ENCODE measurements at regions not wholly inside any gene's neighbourhood (a gene's known extent, or its start where the extent isn't known, plus 50 kb on each side); places are given as distances from the start of the nearest gene placed in this dataset.

GRCh38 chr17:69936996-69937395, 138.0 kb upstream of the KCNJ16 start:
- ChIA-PET CTCF (interaction anchor here (0.5 kb wide), 1 partner anchor 368 kb away, joined by 3 read pairs; no protein-coding TSS in a partner anchor), POLR2A (no interaction called here)
- no peak for TF ChIP-seq CTCF (IDR thresholded peaks at IDR 0.05; ENCODE audit: insufficient read depth, low read length, missing control alignments)
- DNase-seq (ENCODE audit: low read depth, low spot score) = no peak
- no peak overlapping the region for H3K4me3 ChIP-seq (ENCODE audit: low read depth, low read length)

GRCh38 chr17:69943058-69943457, 132.0 kb upstream of the KCNJ16 start:
- ChIA-PET POLR2A (no interaction called here), CTCF (interaction anchor here (0.6 to 1.9 kb wide), 2 partner anchors 256 to 334 kb away, joined by 3 to 5 read pairs; no protein-coding TSS in a partner anchor)
- no peak overlapping the region for H3K4me3 ChIP-seq (ENCODE audit: low read depth, low read length)
- DNase-seq (ENCODE audit: low read depth, low spot score) = no peak
- no peak for TF ChIP-seq CTCF (IDR thresholded peaks at IDR 0.05; ENCODE audit: insufficient read depth, low read length, missing control alignments)

GRCh38 chr17:69944406-69944805, 130.6 kb upstream of the KCNJ16 start:
- DNase-seq (ENCODE audit: low read depth, low spot score) = no peak

GRCh38 chr17:69945698-69946185, 129.3 kb upstream of the KCNJ16 start:
- no peak for DNase-seq (ENCODE audit: low read depth, low spot score)
- no peak overlapping the region for H3K4me3 ChIP-seq (ENCODE audit: low read depth, low read length)
- ChIA-PET POLR2A (interaction anchor here (0.6 kb wide), 1 partner anchor 307 kb away, joined by 3 read pairs; no protein-coding TSS in a partner anchor), CTCF (no interaction called here)
- no peak for TF ChIP-seq CTCF (IDR thresholded peaks at IDR 0.05; ENCODE audit: insufficient read depth, low read length, missing control alignments)

More at GRCh38 chr17:69944406-69944805, 130.6 kb upstream of the KCNJ16 start:
- no peak for TF ChIP-seq CTCF (IDR thresholded peaks at IDR 0.05; ENCODE audit: insufficient read depth, low read length, missing control alignments)
- ChIA-PET CTCF (interaction anchor here (1.9 kb wide), 1 partner anchor 335 kb away, joined by 5 read pairs; no protein-coding TSS in a partner anchor), POLR2A (no interaction called here)
- H3K4me3 ChIP-seq (ENCODE audit: low read depth, low read length) = no peak overlapping the region

GRCh38 chr17:69947027-69947759, 127.8 kb upstream of the KCNJ16 start:
- no peak for DNase-seq (ENCODE audit: low read depth, low spot score)
- CTCF ChIA-PET = no interaction called here
- POLR2A ChIA-PET = interaction anchor here (0.7 kb wide), 1 partner anchor 25 kb away, joined by 3 read pairs; no protein-coding TSS in a partner anchor
- H3K4me3 ChIP-seq (ENCODE audit: low read depth, low read length) = no peak overlapping the region
- no peak for TF ChIP-seq CTCF (IDR thresholded peaks at IDR 0.05; ENCODE audit: insufficient read depth, low read length, missing control alignments)

GRCh38 chr17:69948406-69948805, 126.6 kb upstream of the KCNJ16 start:
- CTCF ChIA-PET = no interaction called here
- H3K4me3 ChIP-seq (ENCODE audit: low read depth, low read length) = no peak overlapping the region
- DNase-seq (ENCODE audit: low read depth, low spot score) = no peak
- no peak for TF ChIP-seq CTCF (IDR thresholded peaks at IDR 0.05; ENCODE audit: insufficient read depth, low read length, missing control alignments)
- POLR2A ChIA-PET = interaction anchor here (0.6 kb wide), 1 partner anchor 21 kb away, joined by 3 read pairs; no protein-coding TSS in a partner anchor

Measured in AG04449 (cell line).